ENCODE measurements at regions not wholly inside any gene's neighbourhood (a gene's known extent, or its start where the extent isn't known, plus 50 kb on each side); places are given as distances from the start of the nearest gene placed in this dataset.
A peak's percentile ranks its signal among the peaks of the same experiment; 100 is the strongest.

- Histone ChIP-seq H3K4me1 (ENCODE audit: control insufficient read depth in 2 of 2, insufficient read depth in 1 of 2, low read depth in 1 of 2, low read length in 2 of 2) (no peaks in the 10 kb centered on the region), H3K23ac (ENCODE audit: low read depth, low read length, poor library complexity) (no peak overlapping the region), H3K18ac (ENCODE audit: low read length) (no peak overlapping the region), H2BK5ac (ENCODE audit: low read length) (no peak overlapping the region), H2AK5ac (ENCODE audit: low read depth, low read length) (no peak overlapping the region), H4K8ac (ENCODE audit: low read depth, low read length) (no peak overlapping the region), H3K27me3 (ENCODE audit: control insufficient read depth in 3 of 3, insufficient read depth in 3 of 3, low read depth in 1 of 3, low read length in 3 of 3) (no peaks in the 10 kb centered on the region), H2AFZ (ENCODE audit: low read length) (no peak overlapping the region), H3K14ac (ENCODE audit: low read length) (no peak overlapping the region), H2BK120ac (ENCODE audit: low read depth, low read length) (no peak overlapping the region), H2BK15ac (ENCODE audit: low read length) (no peak overlapping the region), H3K36me3 (replicated peaks in 1 of 2; ENCODE audit: control insufficient read depth in 2 of 2, insufficient read depth in 2 of 2, low read length in 2 of 2) (no peaks in the 10 kb centered on the region), H3K27ac (replicated peaks; ENCODE audit: low read length) (no peak overlapping the region), H2BK12ac (ENCODE audit: low read length) (no peak overlapping the region), H3K4ac (ENCODE audit: low read length) (no peak overlapping the region), H3K4me2 (ENCODE audit: insufficient read depth, low read length, poor library complexity, severe bottlenecking) (no peak overlapping the region), H4K91ac (ENCODE audit: low read depth, low read length, poor library complexity) (no peak overlapping the region), H3K4me3 (ENCODE audit: low read length in 2 of 2) (no peak overlapping the region), H3K79me1 (ENCODE audit: low read depth, low read length) (no peaks in the 10 kb centered on the region), H3K9ac (ENCODE audit: low read depth, low read length, poor library complexity) (no peak overlapping the region), H3K9me3 (replicated peaks in 1 of 2; ENCODE audit: control insufficient read depth in 2 of 2, insufficient read depth in 1 of 2, low read depth in 1 of 2, low read length in 2 of 2) (peaks cover 0 to 1% of the 10 kb centered on the region in 2 donors)
- DNase-seq (ENCODE audit: low spot score), result no peak
- WGBS, 2 donors (ENCODE audit: extremely low coverage in 2 of 2, insufficient read length in 2 of 2, insufficient replicate concordance in 1 of 2), result no CpG with 5 or more reads among the region's 2 CpGs
Measured at GRCh38 chr10:128642502-128642901, 516.3 kb upstream of the MKI67 start.

- no peak overlapping the region for H2AK5ac ChIP-seq (ENCODE audit: low read depth, low read length)
- H3K9me3 ChIP-seq (replicated peaks in 1 of 2; ENCODE audit: control insufficient read depth in 2 of 2, insufficient read depth in 1 of 2, low read depth in 1 of 2, low read length in 2 of 2), result peaks cover 0 to 1% of the 10 kb centered on the region in 2 donors
- no peak overlapping the region for H2BK120ac ChIP-seq (ENCODE audit: low read depth, low read length)
- H4K8ac ChIP-seq (ENCODE audit: low read depth, low read length), result no peak overlapping the region
- H2BK15ac ChIP-seq (ENCODE audit: low read length), result no peak overlapping the region
- no peak overlapping the region for H3K27ac ChIP-seq (replicated peaks; ENCODE audit: low read length)
- H3K9ac ChIP-seq (ENCODE audit: low read depth, low read length, poor library complexity), result no peak overlapping the region
- H3K14ac ChIP-seq (ENCODE audit: low read length), result no peak overlapping the region
- H3K18ac ChIP-seq (ENCODE audit: low read length), result no peak overlapping the region
- H3K4ac ChIP-seq (ENCODE audit: low read length), result no peak overlapping the region
- H4K91ac ChIP-seq (ENCODE audit: low read depth, low read length, poor library complexity), result no peak overlapping the region
- H2BK5ac ChIP-seq (ENCODE audit: low read length), result no peak overlapping the region
- no peak overlapping the region for H3K23ac ChIP-seq (ENCODE audit: low read depth, low read length, poor library complexity)
- H3K4me1 ChIP-seq (ENCODE audit: control insufficient read depth in 2 of 2, insufficient read depth in 1 of 2, low read depth in 1 of 2, low read length in 2 of 2), result no peaks in the 10 kb centered on the region
- no peak overlapping the region for H2BK12ac ChIP-seq (ENCODE audit: low read length)
- H3K79me1 ChIP-seq (ENCODE audit: low read depth, low read length), result no peaks in the 10 kb centered on the region
- no CpG with 5 or more reads among the region's 1 CpG for WGBS, 2 donors (ENCODE audit: extremely low coverage in 2 of 2, insufficient read length in 2 of 2, insufficient replicate concordance in 1 of 2)
- no peak overlapping the region for H3K4me2 ChIP-seq (ENCODE audit: insufficient read depth, low read length, poor library complexity, severe bottlenecking)
- DNase-seq (ENCODE audit: low spot score), result no peak
- H3K4me3 ChIP-seq (ENCODE audit: low read length in 2 of 2), result no peak overlapping the region
- H3K27me3 ChIP-seq (ENCODE audit: control insufficient read depth in 3 of 3, insufficient read depth in 3 of 3, low read depth in 1 of 3, low read length in 3 of 3), result no peaks in the 10 kb centered on the region
- H2AFZ ChIP-seq (ENCODE audit: low read length), result no peak overlapping the region
- no peaks in the 10 kb centered on the region for H3K36me3 ChIP-seq (replicated peaks in 1 of 2; ENCODE audit: control insufficient read depth in 2 of 2, insufficient read depth in 2 of 2, low read length in 2 of 2)
Measured at GRCh38 chr10:128643658-128644057, 517.4 kb upstream of the MKI67 start.

GRCh38 chr10:128645486-128645885 lies 519.3 kb upstream of the MKI67 start:
- no peak overlapping the region for H2AFZ ChIP-seq (ENCODE audit: low read length)
- H3K27me3 ChIP-seq (ENCODE audit: control insufficient read depth in 3 of 3, insufficient read depth in 3 of 3, low read depth in 1 of 3, low read length in 3 of 3), result no peaks in the 10 kb centered on the region
- H3K4me1 ChIP-seq (ENCODE audit: control insufficient read depth in 2 of 2, insufficient read depth in 1 of 2, low read depth in 1 of 2, low read length in 2 of 2), result no peaks in the 10 kb centered on the region
- no peak overlapping the region for H3K4ac ChIP-seq (ENCODE audit: low read length)
- no peak overlapping the region for H2BK15ac ChIP-seq (ENCODE audit: low read length)
- no peak for DNase-seq (ENCODE audit: low spot score)
- WGBS, 2 donors (ENCODE audit: extremely low coverage in 2 of 2, insufficient read length in 2 of 2, insufficient replicate concordance in 1 of 2), result no CpG with 5 or more reads among the region's 2 CpGs
- no peak overlapping the region for H2BK12ac ChIP-seq (ENCODE audit: low read length)
- no peaks in the 10 kb centered on the region for H3K36me3 ChIP-seq (replicated peaks in 1 of 2; ENCODE audit: control insufficient read depth in 2 of 2, insufficient read depth in 2 of 2, low read length in 2 of 2)
- no peak overlapping the region for H4K8ac ChIP-seq (ENCODE audit: low read depth, low read length)
- peak overlapping the region; percentile 27 for H3K14ac ChIP-seq (ENCODE audit: low read length)
- H3K23ac ChIP-seq (ENCODE audit: low read depth, low read length, poor library complexity), result no peak overlapping the region
- no peak overlapping the region for H3K18ac ChIP-seq (ENCODE audit: low read length)
- H3K27ac ChIP-seq (replicated peaks; ENCODE audit: low read length), result no peak overlapping the region
- H3K9ac ChIP-seq (ENCODE audit: low read depth, low read length, poor library complexity), result peak overlapping the region; percentile 37
- H2BK120ac ChIP-seq (ENCODE audit: low read depth, low read length), result no peak overlapping the region
- no peak overlapping the region for H3K4me2 ChIP-seq (ENCODE audit: insufficient read depth, low read length, poor library complexity, severe bottlenecking)
- peak overlapping the region; percentile 47 for H2AK5ac ChIP-seq (ENCODE audit: low read depth, low read length)
- H3K79me1 ChIP-seq (ENCODE audit: low read depth, low read length), result no peaks in the 10 kb centered on the region
- H2BK5ac ChIP-seq (ENCODE audit: low read length), result no peak overlapping the region
- H4K91ac ChIP-seq (ENCODE audit: low read depth, low read length, poor library complexity), result no peak overlapping the region
- H3K9me3 ChIP-seq (replicated peaks in 1 of 2; ENCODE audit: control insufficient read depth in 2 of 2, insufficient read depth in 1 of 2, low read depth in 1 of 2, low read length in 2 of 2), result peaks cover 0 to 1% of the 10 kb centered on the region in 2 donors
- no peak overlapping the region for H3K4me3 ChIP-seq (ENCODE audit: low read length in 2 of 2)

- Histone ChIP-seq H3K4me2 (ENCODE audit: insufficient read depth, low read length, poor library complexity, severe bottlenecking) (no peak overlapping the region), H2BK5ac (ENCODE audit: low read length) (no peak overlapping the region), H3K9ac (ENCODE audit: low read depth, low read length, poor library complexity) (no peak overlapping the region), H3K4me3 (ENCODE audit: low read length in 2 of 2) (no peak overlapping the region), H4K91ac (ENCODE audit: low read depth, low read length, poor library complexity) (no peak overlapping the region), H3K36me3 (replicated peaks in 1 of 2; ENCODE audit: control insufficient read depth in 2 of 2, insufficient read depth in 2 of 2, low read length in 2 of 2) (no peaks in the 10 kb centered on the region), H3K27me3 (ENCODE audit: control insufficient read depth in 3 of 3, insufficient read depth in 3 of 3, low read depth in 1 of 3, low read length in 3 of 3) (no peaks in the 10 kb centered on the region), H2BK12ac (ENCODE audit: low read length) (no peak overlapping the region), H3K27ac (replicated peaks; ENCODE audit: low read length) (no peak overlapping the region), H3K23ac (ENCODE audit: low read depth, low read length, poor library complexity) (no peak overlapping the region), H4K8ac (ENCODE audit: low read depth, low read length) (no peak overlapping the region), H2AFZ (ENCODE audit: low read length) (no peak overlapping the region), H3K4me1 (ENCODE audit: control insufficient read depth in 2 of 2, insufficient read depth in 1 of 2, low read depth in 1 of 2, low read length in 2 of 2) (no peaks in the 10 kb centered on the region), H2AK5ac (ENCODE audit: low read depth, low read length) (no peak overlapping the region), H3K18ac (ENCODE audit: low read length) (peak overlapping the region; percentile 41), H3K79me1 (ENCODE audit: low read depth, low read length) (no peaks in the 10 kb centered on the region), H2BK15ac (ENCODE audit: low read length) (no peak overlapping the region), H2BK120ac (ENCODE audit: low read depth, low read length) (no peak overlapping the region), H3K14ac (ENCODE audit: low read length) (no peak overlapping the region), H3K4ac (ENCODE audit: low read length) (no peak overlapping the region), H3K9me3 (replicated peaks in 1 of 2; ENCODE audit: control insufficient read depth in 2 of 2, insufficient read depth in 1 of 2, low read depth in 1 of 2, low read length in 2 of 2) (peaks cover 0 to 1% of the 10 kb centered on the region in 2 donors)
- no CpG with 5 or more reads among the region's 10 CpGs for WGBS, 2 donors (ENCODE audit: extremely low coverage in 2 of 2, insufficient read length in 2 of 2, insufficient replicate concordance in 1 of 2)
- no peak for DNase-seq (ENCODE audit: low spot score)
Measured at GRCh38 chr10:128646956-128647355, 520.7 kb upstream of the MKI67 start.

All from neuronal stem cell (in vitro differentiated cells).